HEK293T (cell line): ENCODE measurements at regions not wholly inside any gene's neighbourhood (a gene's known extent, or its start where the extent isn't known, plus 50 kb on each side); places are given as distances from the start of the nearest gene placed in this dataset.

ENCODE experiments used
- CTCF ChIA-PET: fragments of 350-600 bp; formaldehyde crosslinking; extraction: SDS; loops from one replicate; lab custom pipeline; 2021; ENCODE audit warnings: antibody characterized with exemption, inconsistent platforms; lab: Yijun Ruan, JAX
- POLR2A ChIA-PET: fragments of 350-600 bp; formaldehyde crosslinking; extraction: SDS; loops from one replicate; lab custom pipeline; 2020; ENCODE audit warnings: antibody characterized with exemption, inconsistent platforms; lab: Yijun Ruan, JAX
- DNase-seq: peaks from one replicate; pipeline ENCODE4 v3.0.0; 2012; ENCODE audit warnings: mixed read lengths; ENCODE audit errors: extremely low spot score
- ARNT ChIP-seq: fragments of 450-650 bp; IDR thresholded peaks from 2 replicates; pipeline ENCODE4 v1.6.1; 2017; ENCODE audit warnings: mild to moderate bottlenecking
- BHLHE40 ChIP-seq: fragments of 450-650 bp; IDR thresholded peaks from 2 replicates; pipeline ENCODE4 v1.6.1; 2016; ENCODE audit warnings: mild to moderate bottlenecking, moderate library complexity, borderline replicate concordance
- CTBP1 ChIP-seq: fragments of 450-650 bp; IDR thresholded peaks from 2 replicates; pipeline ENCODE4 v1.6.1; 2016; ENCODE audit warnings: borderline replicate concordance
- ELF4 ChIP-seq: fragments of 450-650 bp; IDR thresholded peaks from 2 replicates; pipeline ENCODE4 v1.6.1; 2017; ENCODE audit warnings: antibody characterized with exemption
- FOXA1 ChIP-seq: fragments of 450-650 bp; IDR thresholded peaks from 2 replicates; pipeline ENCODE4 v1.6.1; 2016; ENCODE audit warnings: mild to moderate bottlenecking
- FOXK2 ChIP-seq: fragments of 450-650 bp; IDR thresholded peaks from 2 replicates; pipeline ENCODE4 v1.6.1; 2016; ENCODE audit warnings: mild to moderate bottlenecking
- FOXM1 ChIP-seq: fragments of 450-650 bp; IDR thresholded peaks from 2 replicates; pipeline ENCODE4 v1.6.1; 2017; ENCODE audit warnings: mild to moderate bottlenecking, borderline replicate concordance
- HDGF ChIP-seq: fragments of 450-650 bp; IDR thresholded peaks from 2 replicates; pipeline ENCODE4 v1.6.1; 2017; ENCODE audit warnings: antibody characterized with exemption, borderline replicate concordance
- L3MBTL2 ChIP-seq: fragments of 450-650 bp; conservative IDR thresholded peaks from 2 replicates; pipeline ENCODE4 v1.6.1; 2016; ENCODE audit warnings: mild to moderate bottlenecking
- LEF1 ChIP-seq: fragments of 450-650 bp; IDR thresholded peaks from 2 replicates; pipeline ENCODE4 v1.6.1; 2017; ENCODE audit warnings: mild to moderate bottlenecking, borderline replicate concordance
- NFRKB ChIP-seq: fragments of 450-650 bp; IDR thresholded peaks from 2 replicates; pipeline ENCODE4 v1.6.1; 2016; ENCODE audit warnings: mild to moderate bottlenecking, moderate library complexity
- PKNOX1 ChIP-seq: fragments of 450-650 bp; IDR thresholded peaks from 2 replicates; pipeline ENCODE4 v1.6.1; 2016
- SP1 ChIP-seq: fragments of 450-650 bp; IDR thresholded peaks from 2 replicates; pipeline ENCODE4 v1.6.1; 2017
- SUZ12 ChIP-seq: fragments of 450-650 bp; IDR thresholded peaks from 2 replicates; pipeline ENCODE4 v1.6.1; 2016; ENCODE audit warnings: mild to moderate bottlenecking
- TARDBP ChIP-seq: fragments of 450-650 bp; IDR thresholded peaks from 2 replicates; pipeline ENCODE4 v1.6.1; 2016
- ZNF384 ChIP-seq: fragments of 450-650 bp; IDR thresholded peaks from 2 replicates; pipeline ENCODE4 v1.6.1; 2016

GRCh38 chr1:234909851-234910250 is 218.8 kb downstream of the TOMM20 start:
- CTCF ChIA-PET = no interaction called here
- POLR2A ChIA-PET = no interaction called here
- TF ChIP-seq FOXM1 = no peak
- no peak for TF ChIP-seq ELF4
- no peak for TF ChIP-seq ARNT
- TF ChIP-seq SUZ12 = no peak
- no peak for TF ChIP-seq HDGF
- no peak for TF ChIP-seq BHLHE40
- no peak for TF ChIP-seq FOXA1
- no peak for TF ChIP-seq CTBP1
- no peak for TF ChIP-seq FOXK2
- no peak for TF ChIP-seq ZNF384
- no peak for DNase-seq

GRCh38 chr1:234909307-234909810 is 219.3 kb downstream of the TOMM20 start:
- CTCF ChIA-PET = no interaction called here
- POLR2A ChIA-PET = no interaction called here
- no peak for TF ChIP-seq LEF1
- no peak for DNase-seq

- no peak for DNase-seq
- ChIA-PET POLR2A (no interaction called here), CTCF (interaction anchor here (0.6 kb wide), 1 partner anchor 186 kb away, joined by 3 read pairs; no protein-coding TSS in a partner anchor)
- TF ChIP-seq BHLHE40 = no peak
- TF ChIP-seq TARDBP = no peak
- no peak for TF ChIP-seq SP1
- no peak for TF ChIP-seq HDGF
- TF ChIP-seq NFRKB = no peak
- TF ChIP-seq PKNOX1 = no peak
- TF ChIP-seq L3MBTL2 = no peak
- TF ChIP-seq LEF1 = no peak
- TF ChIP-seq FOXM1 = no peak
- no peak for TF ChIP-seq FOXA1
- no peak for TF ChIP-seq ARNT
- TF ChIP-seq ZNF384 = no peak
- TF ChIP-seq FOXK2 = no peak
- TF ChIP-seq ELF4 = no peak
- TF ChIP-seq CTBP1 = no peak
- no peak for TF ChIP-seq SUZ12
Measured at GRCh38 chr1:234908571-234908970, 220.1 kb downstream of the TOMM20 start.

GRCh38 chr1:234907940-234908405 is 220.7 kb downstream of the TOMM20 start:
- ChIA-PET CTCF (interaction anchor here (0.6 kb wide), 1 partner anchor 187 kb away, joined by 3 read pairs; no protein-coding TSS in a partner anchor), POLR2A (no interaction called here)
- no peak for TF ChIP-seq ZNF384
- no peak for TF ChIP-seq SP1
- TF ChIP-seq L3MBTL2 = no peak
- no peak for TF ChIP-seq LEF1
- TF ChIP-seq TARDBP = no peak
- TF ChIP-seq FOXK2 = no peak
- no peak for TF ChIP-seq FOXM1
- no peak for TF ChIP-seq NFRKB
- TF ChIP-seq HDGF = no peak
- TF ChIP-seq PKNOX1 = no peak
- no peak for TF ChIP-seq BHLHE40
- no peak for TF ChIP-seq ELF4
- TF ChIP-seq SUZ12 = no peak
- no peak for DNase-seq

GRCh38 chr1:234907208-234907939 is 221.3 kb downstream of the TOMM20 start:
- ChIA-PET POLR2A (no interaction called here), CTCF (no interaction called here)
- no peak for DNase-seq
- no peak for TF ChIP-seq CTBP1
- TF ChIP-seq FOXK2 = no peak
- no peak for TF ChIP-seq ARNT
- no peak for TF ChIP-seq FOXA1
- no peak for TF ChIP-seq FOXM1
- TF ChIP-seq ELF4 = no peak
- TF ChIP-seq LEF1 = no peak
- no peak for TF ChIP-seq ZNF384
- no peak for TF ChIP-seq L3MBTL2
- no peak for TF ChIP-seq PKNOX1

- no peak for DNase-seq
- ChIA-PET POLR2A (no interaction called here), CTCF (no interaction called here)
- TF ChIP-seq ZNF384 = no peak
Measured at GRCh38 chr1:234906654-234907053, 222.0 kb downstream of the TOMM20 start.
